GM12864 (cell line): ENCODE measurements at regions not wholly inside any gene's neighbourhood (a gene's known extent, or its start where the extent isn't known, plus 50 kb on each side); places are given as distances from the start of the nearest gene placed in this dataset.
"Not testable (repeated sequence)": the region's sequence is repeated elsewhere in the genome, so short reads cannot be mapped to it uniquely, and the experiment has no call there.

Source experiments
- DNase-seq: peaks from one replicate; pipeline ENCODE4 v3.0.0-alpha.2; 2011; ENCODE audit warnings: low read depth
- H3K4me3 ChIP-seq: 2 replicates; pipeline ENCODE4 v1.5.1; 2011; ENCODE audit warnings: mild to moderate bottlenecking, low read depth, low read length, control low read depth
- CTCF ChIP-seq: IDR thresholded peaks from 2 replicates; pipeline ENCODE4 v1.5.1; 2011; ENCODE audit warnings: low read depth, mild to moderate bottlenecking, moderate library complexity, low read length, control low read depth, inconsistent platforms; ENCODE audit errors: missing control alignments

- DNase-seq: no peak
- H3K4me3 ChIP-seq: no peak overlapping the region
- no peak for TF ChIP-seq CTCF
Measured at GRCh38 chr1:105231378-105231777, 1481.7 kb downstream of the AMY1C start.

DNA sequence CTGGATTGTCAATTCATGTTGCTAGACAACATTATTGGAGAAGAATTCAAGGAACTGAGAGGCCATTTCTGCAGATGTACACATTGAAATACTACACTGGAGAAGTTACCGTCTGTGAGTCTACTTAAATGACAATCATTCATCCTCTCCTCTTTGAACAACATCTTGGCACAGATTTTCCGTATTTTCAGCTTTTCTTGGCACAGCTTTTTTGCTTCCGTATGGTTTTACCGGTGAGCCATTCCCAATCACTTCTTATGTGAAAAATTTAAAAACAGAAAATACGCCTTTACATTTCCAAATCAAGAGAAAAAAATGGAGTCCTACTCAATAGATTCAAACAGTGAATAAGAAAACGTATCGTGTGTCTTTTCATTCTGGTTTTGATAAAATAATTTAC lies 1493.7 kb downstream of the AMY1C start:
- DNase-seq: no peak
- TF ChIP-seq CTCF: no peak
- H3K4me3 ChIP-seq: no peak overlapping the region

DNA sequence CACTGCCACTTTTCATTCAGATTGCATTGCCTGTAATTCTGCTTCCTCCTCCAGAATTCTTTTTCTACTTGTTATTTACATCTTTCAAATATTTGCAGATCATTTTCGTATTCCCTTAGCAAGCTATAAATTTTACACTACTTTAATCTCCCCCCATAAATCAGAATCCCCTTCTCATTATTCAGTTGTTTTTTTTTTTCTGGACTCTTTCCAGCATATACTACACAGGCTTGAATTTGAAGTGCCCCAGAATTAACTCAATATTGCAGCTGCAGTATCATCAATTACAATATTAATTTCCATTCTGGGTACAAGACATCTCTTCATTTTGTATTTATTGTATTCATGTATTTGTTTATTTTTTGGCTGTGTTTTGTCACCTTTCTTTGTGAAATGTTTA lies 1494.3 kb downstream of the AMY1C start:
- DNase-seq: no peak
- no peak overlapping the region for H3K4me3 ChIP-seq
- TF ChIP-seq CTCF: no peak

DNA sequence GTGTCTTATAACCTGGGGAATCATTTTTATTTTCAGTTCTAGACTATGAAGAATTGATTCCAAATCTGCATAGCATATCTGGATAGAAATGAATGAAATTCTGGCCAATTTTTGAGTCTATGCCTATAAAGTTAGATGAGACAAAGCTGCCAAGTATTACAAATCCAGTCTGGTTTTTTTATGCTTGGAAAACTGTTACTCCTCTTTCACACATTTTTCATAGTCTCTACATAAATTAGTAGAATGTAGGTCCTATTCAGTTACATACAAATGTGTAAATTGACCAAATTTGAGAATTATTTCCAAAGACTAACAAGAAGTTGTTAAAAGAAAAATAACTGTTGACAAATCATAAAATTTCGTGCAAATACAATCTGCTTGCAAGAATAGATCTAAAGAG lies 1505.2 kb downstream of the AMY1C start:
- no peak for DNase-seq
- TF ChIP-seq CTCF: no peak
- no peak overlapping the region for H3K4me3 ChIP-seq

DNA sequence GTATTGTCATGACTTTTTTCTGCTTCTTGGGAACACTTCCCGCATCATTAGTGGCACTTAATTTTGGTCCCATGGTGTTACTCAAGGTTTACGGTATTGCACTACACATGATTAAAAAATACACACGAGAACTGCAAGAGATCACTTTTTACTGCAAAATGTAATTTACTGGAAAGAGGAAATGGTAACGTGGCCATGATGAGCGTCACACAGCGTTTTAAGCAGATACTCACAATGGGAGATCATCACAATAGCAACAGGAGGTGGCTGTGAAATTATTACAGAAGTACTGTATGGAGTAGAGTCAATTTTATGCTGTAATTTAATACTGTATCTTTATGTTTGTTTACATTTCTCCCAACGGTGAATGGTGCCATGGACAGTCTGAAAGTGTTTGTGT lies 1510.3 kb downstream of the AMY1C start:
- no peak for DNase-seq
- no peak for TF ChIP-seq CTCF
- H3K4me3 ChIP-seq: no peak overlapping the region

DNA sequence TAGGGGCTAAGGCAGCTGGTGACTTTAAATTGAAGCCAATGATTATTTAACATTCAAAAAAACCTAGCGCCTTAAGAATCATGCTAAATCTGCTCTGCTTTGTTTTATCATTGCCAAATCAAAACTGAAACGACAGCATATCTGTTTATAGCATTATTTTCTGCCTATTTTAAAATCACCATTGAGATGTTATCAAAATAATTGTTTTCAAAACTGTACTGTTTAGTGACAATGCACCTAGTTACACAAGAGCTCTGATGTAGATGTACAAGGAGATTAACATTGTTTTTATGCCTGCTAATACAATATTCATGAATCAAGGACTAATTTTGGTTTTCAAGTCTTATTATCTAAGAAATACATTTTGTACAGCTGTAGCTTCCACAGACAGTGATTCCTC lies 1521.3 kb downstream of the AMY1C start:
- no peak for DNase-seq
- no peak for TF ChIP-seq CTCF
- H3K4me3 ChIP-seq: no peak overlapping the region

DNA sequence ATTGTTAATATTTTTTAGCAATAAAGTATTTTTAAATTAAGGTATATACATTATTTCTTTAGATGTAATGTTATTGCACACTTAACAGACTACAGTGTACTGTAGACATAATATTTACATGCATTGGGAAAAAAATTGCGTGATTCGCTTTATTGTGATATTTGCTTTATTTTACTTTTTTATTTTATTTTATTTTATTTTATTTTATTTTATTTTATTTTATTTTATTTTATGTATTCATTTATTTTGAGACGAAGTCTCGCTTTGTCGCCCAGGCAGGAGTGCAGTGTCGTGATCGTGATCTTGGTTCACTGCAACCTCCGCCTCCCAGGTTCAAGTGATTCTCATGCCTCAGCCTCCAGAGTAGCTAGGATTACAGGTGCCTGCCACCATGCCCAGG lies 1522.7 kb downstream of the AMY1C start:
- DNase-seq: not testable (repeated sequence)

DNA sequence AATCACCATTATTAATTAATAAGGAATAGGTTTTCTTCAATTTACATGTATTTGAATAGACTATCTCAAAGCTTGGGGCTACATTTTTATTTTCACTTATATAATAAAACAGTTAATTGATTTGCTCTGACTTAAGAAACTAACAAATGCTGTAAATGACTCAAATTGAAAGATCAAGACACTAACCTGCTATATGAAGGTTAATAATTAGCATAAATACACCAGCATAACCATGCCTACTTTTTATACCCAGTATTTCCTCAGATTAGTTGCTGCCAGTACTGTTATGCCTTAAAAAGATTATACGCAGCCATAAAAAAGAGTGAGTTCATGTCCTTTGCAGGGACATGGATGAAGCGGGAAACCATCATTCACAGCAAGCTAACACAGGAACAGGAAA lies 1545.1 kb downstream of the AMY1C start:
- no peak for TF ChIP-seq CTCF
- no peak overlapping the region for H3K4me3 ChIP-seq
- no peak for DNase-seq

More for the DNA sequence above, 1522.7 kb downstream of the AMY1C start:
- not testable (repeated sequence) for H3K4me3 ChIP-seq
